ENCODE measurements at regions not wholly inside any gene's neighbourhood (a gene's known extent, or its start where the extent isn't known, plus 50 kb on each side); places are given as distances from the start of the nearest gene placed in this dataset.

- Histone ChIP-seq H3K27me3 (ENCODE audit: control insufficient read depth in 4 of 4, insufficient read depth in 4 of 4, low read length in 3 of 4) (no peaks in the 10 kb centered on the region), H3K36me3 (ENCODE audit: control insufficient read depth in 4 of 4, insufficient read depth in 3 of 4, low read depth in 1 of 4, low read length in 3 of 4) (no peaks in the 10 kb centered on the region), H3K9me3 (ENCODE audit: control insufficient read depth in 4 of 4, low read length in 3 of 4) (no peaks in the 10 kb centered on the region), H3K27ac (ENCODE audit: low read depth in 1 of 2, low read length in 2 of 2) (no peak overlapping the region), H3K4me3 (ENCODE audit: low read depth in 1 of 3, low read length in 3 of 3) (no peak overlapping the region), H3K9ac (ENCODE audit: low read depth in 1 of 2, low read length in 2 of 2) (no peak overlapping the region), H3K4me1 (ENCODE audit: control insufficient read depth in 4 of 4, insufficient read depth in 4 of 4, low read length in 3 of 4) (no peaks in the 10 kb centered on the region)
- TF ChIP-seq HNF4A (conservative IDR thresholded peaks at IDR 0.05) (no peak), JUND (IDR thresholded peaks at IDR 0.05) (no peak), EGR1 (IDR thresholded peaks at IDR 0.05; ENCODE audit: low read depth in 2 of 2) (no peak), YY1 (IDR thresholded peaks at IDR 0.05) (no peak), HNF4G (IDR thresholded peaks at IDR 0.05) (no peak), CTCF (IDR thresholded peaks at IDR 0.05; ENCODE audit: low read depth, low read length, missing input control) (no peak), GABPA (IDR thresholded peaks at IDR 0.05 in 1 of 2, conservative IDR thresholded peaks at IDR 0.05 in 1 of 2) (no peak), ATF3 (IDR thresholded peaks at IDR 0.05) (no peak), NR2F2 (IDR thresholded peaks at IDR 0.05) (no peak)
- WGBS = 83% methylated on average over 5 of the region's 5 CpGs
- DNase-seq (ENCODE audit: low spot score) = no peak
Observed at GRCh38 chr5:125530833-125531615, 784.6 kb upstream of the ZNF608 start.

- Histone ChIP-seq H3K4me3 (ENCODE audit: low read depth in 1 of 3, low read length in 3 of 3) (no peak overlapping the region), H3K4me1 (ENCODE audit: control insufficient read depth in 4 of 4, insufficient read depth in 4 of 4, low read length in 3 of 4) (no peaks in the 10 kb centered on the region), H3K9ac (ENCODE audit: low read depth in 1 of 2, low read length in 2 of 2) (no peak overlapping the region), H3K36me3 (ENCODE audit: control insufficient read depth in 4 of 4, insufficient read depth in 3 of 4, low read depth in 1 of 4, low read length in 3 of 4) (no peaks in the 10 kb centered on the region), H3K27ac (ENCODE audit: low read depth in 1 of 2, low read length in 2 of 2) (no peak overlapping the region), H3K27me3 (ENCODE audit: control insufficient read depth in 4 of 4, insufficient read depth in 4 of 4, low read length in 3 of 4) (no peaks in the 10 kb centered on the region), H3K9me3 (ENCODE audit: control insufficient read depth in 4 of 4, low read length in 3 of 4) (peaks cover 0 to 4% (median 0%) of the 10 kb centered on the region in 4 donors)
- DNase-seq (ENCODE audit: low spot score) = no peak
- TF ChIP-seq FOXA1 (IDR thresholded peaks at IDR 0.05) = no peak
- TF ChIP-seq ZBTB33 (IDR thresholded peaks at IDR 0.05) = no peak
Observed at GRCh38 chr5:125536095-125536494, 789.7 kb upstream of the ZNF608 start.

GRCh38 chr5:125536582-125536981 is 790.1 kb upstream of the ZNF608 start:
- H3K4me3 ChIP-seq (ENCODE audit: low read depth in 1 of 3, low read length in 3 of 3) = no peak overlapping the region
- WGBS = 73% methylated on average over 1 of the region's 1 CpG
- no peaks in the 10 kb centered on the region for H3K27me3 ChIP-seq (ENCODE audit: control insufficient read depth in 4 of 4, insufficient read depth in 4 of 4, low read length in 3 of 4)
- TF ChIP-seq SP1 (IDR thresholded peaks at IDR 0.05) (no peak), TAF1 (conservative IDR thresholded peaks at IDR 0.05) (no peak)
- H3K9ac ChIP-seq (ENCODE audit: low read depth in 1 of 2, low read length in 2 of 2) = no peak overlapping the region
- H3K36me3 ChIP-seq (ENCODE audit: control insufficient read depth in 4 of 4, insufficient read depth in 3 of 4, low read depth in 1 of 4, low read length in 3 of 4) = no peaks in the 10 kb centered on the region
- no peaks in the 10 kb centered on the region for H3K4me1 ChIP-seq (ENCODE audit: control insufficient read depth in 4 of 4, insufficient read depth in 4 of 4, low read length in 3 of 4)
- no peak for DNase-seq (ENCODE audit: low spot score)
- H3K27ac ChIP-seq (ENCODE audit: low read depth in 1 of 2, low read length in 2 of 2) = no peak overlapping the region
- H3K9me3 ChIP-seq (ENCODE audit: control insufficient read depth in 4 of 4, low read length in 3 of 4) = peaks cover 0 to 4% (median 0%) of the 10 kb centered on the region in 4 donors

Data from liver (tissue), 8 donors.